Progenitor cell of endocrine pancreas (in vitro differentiated cells): ENCODE measurements at regions not wholly inside any gene's neighbourhood (a gene's known extent, or its start where the extent isn't known, plus 50 kb on each side); places are given as distances from the start of the nearest gene placed in this dataset.

ENCODE experiments used
- DNase-seq: peaks from one replicate; pipeline ENCODE4 v3.0.0; 2021; ENCODE audit warnings: low spot score; ENCODE audit not compliant: unreplicated experiment
- H3K27ac Mint-ChIP-seq: 2 replicates; pipeline ENCODE4 v1.8.0; 2021; ENCODE audit warnings: mild to moderate bottlenecking, moderate library complexity, mixed read lengths
- H3K27me3 Mint-ChIP-seq: 2 replicates; pipeline ENCODE4 v1.8.0; 2021; ENCODE audit warnings: mixed read lengths
- H3K36me3 Mint-ChIP-seq: 2 replicates; pipeline ENCODE4 v1.8.0; 2022; ENCODE audit warnings: mixed read lengths; ENCODE audit not compliant: insufficient read depth
- H3K4me1 Mint-ChIP-seq: 2 replicates; pipeline ENCODE4 v1.8.0; 2021; ENCODE audit warnings: low read depth, mixed read lengths
- H3K4me3 Mint-ChIP-seq: 2 replicates; pipeline ENCODE4 v1.8.0; 2021; ENCODE audit warnings: low read depth, mild to moderate bottlenecking, moderate library complexity, mixed read lengths
- H3K9me3 Mint-ChIP-seq: 2 replicates; pipeline ENCODE4 v1.8.0; 2021; ENCODE audit warnings: low read depth, mixed read lengths
- CTCF ChIP-seq: fragments of 200-600 bp; sonication (generic); IDR thresholded peaks from one replicate; pipeline ENCODE4 v1.5.0; 2021; ENCODE audit warnings: antibody characterized with exemption, mild to moderate bottlenecking; ENCODE audit not compliant: unreplicated experiment

GRCh38 chr21:28332796-28333195 is 659.9 kb downstream of the LTN1 start:
- H3K4me1 Mint-ChIP-seq = peaks cover 9% of the 10 kb centered on the region
- no peak for TF ChIP-seq CTCF
- no peak overlapping the region for H3K4me3 Mint-ChIP-seq
- DNase-seq = no peak
- H3K27ac Mint-ChIP-seq = no peak overlapping the region
- peaks cover 14% of the 10 kb centered on the region for H3K9me3 Mint-ChIP-seq
- peaks cover 1% of the 10 kb centered on the region for H3K36me3 Mint-ChIP-seq
- H3K27me3 Mint-ChIP-seq = no peaks in the 10 kb centered on the region

- no peak for DNase-seq
- Mint-ChIP-seq H3K27ac (no peak overlapping the region), H3K9me3 (peaks cover 23% of the 10 kb centered on the region), H3K4me1 (no peaks in the 10 kb centered on the region), H3K27me3 (no peaks in the 10 kb centered on the region), H3K36me3 (peaks cover 1% of the 10 kb centered on the region), H3K4me3 (no peak overlapping the region)
- TF ChIP-seq CTCF = no peak
Measured at GRCh38 chr21:28325618-28326017, 667.1 kb downstream of the LTN1 start.

- no peak for DNase-seq
- Mint-ChIP-seq H3K4me3 (no peak overlapping the region), H3K9me3 (peaks cover 21% of the 10 kb centered on the region), H3K4me1 (no peaks in the 10 kb centered on the region), H3K27ac (no peak overlapping the region), H3K36me3 (peaks cover 1% of the 10 kb centered on the region), H3K27me3 (no peaks in the 10 kb centered on the region)
- no peak for TF ChIP-seq CTCF
Measured at GRCh38 chr21:28324690-28325089, 668.0 kb downstream of the LTN1 start.

GRCh38 chr21:28317177-28317950 is 675.3 kb downstream of the LTN1 start:
- Mint-ChIP-seq H3K27me3 (no peaks in the 10 kb centered on the region), H3K4me3 (no peak overlapping the region), H3K36me3 (no peaks in the 10 kb centered on the region), H3K27ac (no peak overlapping the region), H3K9me3 (peaks cover 10% of the 10 kb centered on the region), H3K4me1 (peaks cover 6% of the 10 kb centered on the region)
- no peak for DNase-seq
- TF ChIP-seq CTCF = no peak

- Mint-ChIP-seq H3K36me3 (peaks cover 1% of the 10 kb centered on the region), H3K4me1 (peaks cover 1% of the 10 kb centered on the region), H3K27ac (no peak overlapping the region), H3K27me3 (no peaks in the 10 kb centered on the region), H3K9me3 (peaks cover 11% of the 10 kb centered on the region), H3K4me3 (no peak overlapping the region)
- no peak for DNase-seq
- no peak for TF ChIP-seq CTCF
Measured at GRCh38 chr21:28311411-28312190, 681.1 kb downstream of the LTN1 start.
